ENCODE measurements at regions not wholly inside any gene's neighbourhood (a gene's known extent, or its start where the extent isn't known, plus 50 kb on each side); places are given as distances from the start of the nearest gene placed in this dataset.

DNA sequence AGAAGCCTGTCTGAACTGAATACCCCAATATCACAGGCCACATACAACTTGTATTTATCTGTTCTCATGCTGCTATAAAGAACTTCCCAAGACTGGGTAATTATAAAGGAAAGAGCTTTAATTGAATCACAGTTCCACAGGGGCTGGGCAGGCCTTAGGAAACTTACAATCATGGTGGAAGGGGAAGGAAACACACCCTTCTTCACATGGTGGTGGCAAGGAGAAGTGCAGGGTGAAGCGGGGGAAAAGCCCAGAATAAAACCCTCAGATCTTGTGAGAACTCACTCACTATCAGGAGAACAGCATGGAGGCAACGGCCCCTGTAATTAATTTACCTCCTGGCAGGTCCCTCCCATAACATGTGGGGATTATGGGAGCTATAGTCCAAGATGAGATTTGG is 50.3 kb upstream of the FNDC1 start:
- Histone ChIP-seq H3K4me3 (ENCODE audit: low read depth, low read length) (no peak overlapping the region), H3K4me1 (ENCODE audit: control insufficient read depth, insufficient read depth, low read length) (no peaks in the 10 kb centered on the region), H3K27ac (ENCODE audit: extremely low read depth, low read depth, low read length) (no peak overlapping the region), H3K9me3 (ENCODE audit: control insufficient read depth, insufficient read depth, low read depth, low read length) (no peaks in the 10 kb centered on the region), H3K36me3 (ENCODE audit: control insufficient read depth in 2 of 2, insufficient read depth in 1 of 2, low read length in 2 of 2) (no peaks in the 10 kb centered on the region)
- CTCF ChIA-PET = interaction anchor here (0.6 to 10.4 kb wide), 5 partner anchors 9 to 1484 kb away, joined by 3 to 76 read pairs (median 5); no protein-coding TSS in a partner anchor
- POLR2A ChIA-PET = no interaction called here
- no peak for TF ChIP-seq ZNF366 (tag by site-specific recombination; conservative IDR thresholded peaks at IDR 0.05)
- no peak for TF ChIP-seq ZNF239 (tag by site-specific recombination; IDR thresholded peaks at IDR 0.05)
- TF ChIP-seq, protein P1, sequence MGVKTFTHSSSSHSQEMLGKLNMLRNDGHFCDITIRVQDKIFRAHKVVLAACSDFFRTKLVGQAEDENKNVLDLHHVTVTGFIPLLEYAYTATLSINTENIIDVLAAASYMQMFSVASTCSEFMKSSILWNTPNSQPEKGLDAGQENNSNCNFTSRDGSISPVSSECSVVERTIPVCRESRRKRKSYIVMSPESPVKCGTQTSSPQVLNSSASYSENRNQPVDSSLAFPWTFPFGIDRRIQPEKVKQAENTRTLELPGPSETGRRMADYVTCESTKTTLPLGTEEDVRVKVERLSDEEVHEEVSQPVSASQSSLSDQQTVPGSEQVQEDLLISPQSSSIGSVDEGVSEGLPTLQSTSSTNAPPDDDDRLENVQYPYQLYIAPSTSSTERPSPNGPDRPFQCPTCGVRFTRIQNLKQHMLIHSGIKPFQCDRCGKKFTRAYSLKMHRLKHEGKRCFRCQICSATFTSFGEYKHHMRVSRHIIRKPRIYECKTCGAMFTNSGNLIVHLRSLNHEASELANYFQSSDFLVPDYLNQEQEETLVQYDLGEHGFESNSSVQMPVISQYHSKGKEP (tag by site-specific recombination; IDR thresholded peaks at IDR 0.05) = no peak
- TF ChIP-seq KLF8 (tag by site-specific recombination; IDR thresholded peaks at IDR 0.05) = no peak
- TF ChIP-seq ZNF548 (tag by site-specific recombination; IDR thresholded peaks at IDR 0.05) = no peak
- no peak for TF ChIP-seq ZNF510 (tag by site-specific recombination; IDR thresholded peaks at IDR 0.05; ENCODE audit: insufficient replicate concordance)
- no peak for TF ChIP-seq MZF1 (tag by site-specific recombination; IDR thresholded peaks at IDR 0.05; ENCODE audit: borderline replicate concordance)
- TF ChIP-seq ZFP3 (tag by site-specific recombination; IDR thresholded peaks at IDR 0.05; ENCODE audit: low read depth) = no peak
- no peak for TF ChIP-seq ZNF140 (tag by site-specific recombination; IDR thresholded peaks at IDR 0.05)
- no peak for TF ChIP-seq GLI2 (tag by site-specific recombination; IDR thresholded peaks at IDR 0.05; ENCODE audit: borderline replicate concordance, low read depth)
- TF ChIP-seq ZIC2 (tag by site-specific recombination; IDR thresholded peaks at IDR 0.05) = no peak
- TF ChIP-seq ZNF560 (tag by site-specific recombination; IDR thresholded peaks at IDR 0.05; ENCODE audit: borderline replicate concordance) = no peak
- TF ChIP-seq, protein P2, sequence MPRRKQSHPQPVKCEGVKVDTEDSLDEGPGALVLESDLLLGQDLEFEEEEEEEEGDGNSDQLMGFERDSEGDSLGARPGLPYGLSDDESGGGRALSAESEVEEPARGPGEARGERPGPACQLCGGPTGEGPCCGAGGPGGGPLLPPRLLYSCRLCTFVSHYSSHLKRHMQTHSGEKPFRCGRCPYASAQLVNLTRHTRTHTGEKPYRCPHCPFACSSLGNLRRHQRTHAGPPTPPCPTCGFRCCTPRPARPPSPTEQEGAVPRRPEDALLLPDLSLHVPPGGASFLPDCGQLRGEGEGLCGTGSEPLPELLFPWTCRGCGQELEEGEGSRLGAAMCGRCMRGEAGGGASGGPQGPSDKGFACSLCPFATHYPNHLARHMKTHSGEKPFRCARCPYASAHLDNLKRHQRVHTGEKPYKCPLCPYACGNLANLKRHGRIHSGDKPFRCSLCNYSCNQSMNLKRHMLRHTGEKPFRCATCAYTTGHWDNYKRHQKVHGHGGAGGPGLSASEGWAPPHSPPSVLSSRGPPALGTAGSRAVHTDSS (tag by site-specific recombination; IDR thresholded peaks at IDR 0.05) = no peak
- no peak for TF ChIP-seq ZNF223 (tag by site-specific recombination; IDR thresholded peaks at IDR 0.05)
- TF ChIP-seq, protein P3, sequence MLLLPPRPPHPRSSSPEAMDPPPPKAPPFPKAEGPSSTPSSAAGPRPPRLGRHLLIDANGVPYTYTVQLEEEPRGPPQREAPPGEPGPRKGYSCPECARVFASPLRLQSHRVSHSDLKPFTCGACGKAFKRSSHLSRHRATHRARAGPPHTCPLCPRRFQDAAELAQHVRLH (tag by site-specific recombination; IDR thresholded peaks at IDR 0.05) = no peak
- no peak for TF ChIP-seq GLI4 (tag by site-specific recombination; IDR thresholded peaks at IDR 0.05)
- no peak for TF ChIP-seq ZNF645 (tag by site-specific recombination; IDR thresholded peaks at IDR 0.05)
- TF ChIP-seq ZNF324 (tag by site-specific recombination; IDR thresholded peaks at IDR 0.05) = no peak

DNA sequence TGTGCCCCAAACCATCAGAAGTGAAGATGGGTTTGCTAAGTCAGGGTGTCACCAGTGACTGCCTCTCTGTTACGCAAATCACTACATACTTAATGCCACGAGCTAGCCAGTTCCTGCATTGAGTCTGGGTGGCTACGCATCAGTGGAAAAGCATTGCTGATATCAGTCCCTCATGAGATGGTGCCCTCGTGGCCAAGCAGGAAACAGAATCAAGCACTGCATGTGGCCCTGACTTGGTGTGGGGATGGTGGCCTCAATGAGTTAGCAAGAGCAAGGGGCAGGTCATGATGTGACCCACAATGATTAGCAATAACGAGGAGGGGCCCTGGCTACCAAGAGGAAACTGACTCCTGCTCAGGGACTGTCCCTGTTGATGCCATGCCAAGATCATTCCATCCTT is 51.6 kb upstream of the FNDC1 start:
- H3K4me3 ChIP-seq (ENCODE audit: low read depth, low read length) = no peak overlapping the region
- no peaks in the 10 kb centered on the region for H3K4me1 ChIP-seq (ENCODE audit: control insufficient read depth, insufficient read depth, low read length)
- H3K36me3 ChIP-seq (ENCODE audit: control insufficient read depth in 2 of 2, insufficient read depth in 1 of 2, low read length in 2 of 2) = no peaks in the 10 kb centered on the region
- no peak overlapping the region for H3K27ac ChIP-seq (ENCODE audit: extremely low read depth, low read depth, low read length)
- ChIA-PET CTCF (interaction anchor here (5.7 to 10.4 kb wide), 2 partner anchors 14 to 17 kb away, joined by 37 to 76 read pairs; no protein-coding TSS in a partner anchor), POLR2A (no interaction called here)
- no peaks in the 10 kb centered on the region for H3K9me3 ChIP-seq (ENCODE audit: control insufficient read depth, insufficient read depth, low read depth, low read length)
- TF ChIP-seq, protein P4, sequence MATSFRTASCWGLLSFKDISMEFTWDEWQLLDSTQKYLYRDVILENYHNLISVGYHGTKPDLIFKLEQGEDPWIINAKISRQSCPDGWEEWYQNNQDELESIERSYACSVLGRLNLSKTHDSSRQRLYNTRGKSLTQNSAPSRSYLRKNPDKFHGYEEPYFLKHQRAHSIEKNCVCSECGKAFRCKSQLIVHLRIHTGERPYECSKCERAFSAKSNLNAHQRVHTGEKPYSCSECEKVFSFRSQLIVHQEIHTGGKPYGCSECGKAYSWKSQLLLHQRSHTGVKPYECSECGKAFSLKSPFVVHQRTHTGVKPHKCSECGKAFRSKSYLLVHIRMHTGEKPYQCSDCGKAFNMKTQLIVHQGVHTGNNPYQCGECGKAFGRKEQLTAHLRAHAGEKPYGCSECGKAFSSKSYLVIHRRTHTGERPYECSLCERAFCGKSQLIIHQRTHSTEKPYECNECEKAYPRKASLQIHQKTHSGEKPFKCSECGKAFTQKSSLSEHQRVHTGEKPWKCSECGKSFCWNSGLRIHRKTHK (tag by site-specific recombination; IDR thresholded peaks at IDR 0.05) = no peak
- TF ChIP-seq ZNF658 (tag by site-specific recombination; IDR thresholded peaks at IDR 0.05) (no peak), ZNF112 (tag by site-specific recombination; IDR thresholded peaks at IDR 0.05) (no peak), ZNF701 (tag by site-specific recombination; IDR thresholded peaks at IDR 0.05) (no peak), ZNF571 (tag by site-specific recombination; IDR thresholded peaks at IDR 0.05) (no peak), ZNF544 (tag by site-specific recombination; IDR thresholded peaks at IDR 0.05) (no peak), ZNF670 (tag by site-specific recombination; IDR thresholded peaks at IDR 0.05; ENCODE audit: low read depth) (no peak), ZNF660 (tag by site-specific recombination; IDR thresholded peaks at IDR 0.05) (no peak), EGR2 (tag by site-specific recombination; IDR thresholded peaks at IDR 0.05; ENCODE audit: low read depth) (no peak), ZNF10 (tag by site-specific recombination; IDR thresholded peaks at IDR 0.05) (no peak), ZIC2 (tag by site-specific recombination; IDR thresholded peaks at IDR 0.05) (no peak), KLF7 (tag by site-specific recombination; IDR thresholded peaks at IDR 0.05; ENCODE audit: borderline replicate concordance) (no peak), WT1 (tag by site-specific recombination; IDR thresholded peaks at IDR 0.05) (no peak)

All from HEK293 (cell line).